Ramos (cell line): ENCODE measurements at regions not wholly inside any gene's neighbourhood (a gene's known extent, or its start where the extent isn't known, plus 50 kb on each side); places are given as distances from the start of the nearest gene placed in this dataset.
"Not testable (repeated sequence)": the region's sequence is repeated elsewhere in the genome, so short reads cannot be mapped to it uniquely, and the experiment has no call there.

ENCODE experiments used
- in situ Hi-C: fragments of 300-500 bp; cut with MboI; formaldehyde crosslinking; loops from one replicate; pipeline ENCODE4 v1.14.3; 2022; ENCODE audit warnings: low sequenced_read_pairs; ENCODE audit not compliant: unreplicated experiment

- in situ Hi-C loops: no loop called here
Measured at GRCh38 chr16:72469932-72470331, 298.0 kb upstream of the PMFBP1 start.

GRCh38 chr16:72468582-72468981 is 296.6 kb upstream of the PMFBP1 start:
- in situ Hi-C loops: no loop called here

DNA sequence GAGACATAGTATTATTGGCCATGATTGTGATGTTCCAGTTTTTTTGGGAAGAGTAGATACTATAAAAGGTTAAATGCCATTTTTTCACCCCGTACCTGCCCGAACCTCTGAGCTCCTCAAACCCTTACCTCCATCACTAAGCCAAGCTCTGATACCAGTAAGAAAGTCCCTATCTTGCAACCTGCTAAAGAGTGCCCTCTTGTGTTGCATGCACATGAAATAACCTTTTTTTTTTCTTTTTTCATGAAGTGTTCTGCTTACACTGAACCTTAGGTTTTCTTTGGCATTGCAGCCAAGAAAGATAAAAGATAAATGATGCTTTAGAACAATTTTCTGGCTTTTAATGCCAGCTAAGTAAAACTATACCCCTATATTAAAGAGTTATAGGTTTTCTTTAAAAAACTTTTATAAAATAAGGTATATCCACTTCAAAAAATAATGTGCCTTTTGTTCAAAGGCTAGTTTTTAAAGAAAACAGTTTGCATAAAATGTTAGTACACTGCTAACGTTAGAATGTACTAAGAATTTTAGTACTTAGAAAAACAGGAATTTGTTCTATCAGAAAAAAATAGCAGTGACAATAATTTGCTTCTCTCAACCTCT is 295.3 kb upstream of the PMFBP1 start:
- in situ Hi-C loops: no loop called here

DNA sequence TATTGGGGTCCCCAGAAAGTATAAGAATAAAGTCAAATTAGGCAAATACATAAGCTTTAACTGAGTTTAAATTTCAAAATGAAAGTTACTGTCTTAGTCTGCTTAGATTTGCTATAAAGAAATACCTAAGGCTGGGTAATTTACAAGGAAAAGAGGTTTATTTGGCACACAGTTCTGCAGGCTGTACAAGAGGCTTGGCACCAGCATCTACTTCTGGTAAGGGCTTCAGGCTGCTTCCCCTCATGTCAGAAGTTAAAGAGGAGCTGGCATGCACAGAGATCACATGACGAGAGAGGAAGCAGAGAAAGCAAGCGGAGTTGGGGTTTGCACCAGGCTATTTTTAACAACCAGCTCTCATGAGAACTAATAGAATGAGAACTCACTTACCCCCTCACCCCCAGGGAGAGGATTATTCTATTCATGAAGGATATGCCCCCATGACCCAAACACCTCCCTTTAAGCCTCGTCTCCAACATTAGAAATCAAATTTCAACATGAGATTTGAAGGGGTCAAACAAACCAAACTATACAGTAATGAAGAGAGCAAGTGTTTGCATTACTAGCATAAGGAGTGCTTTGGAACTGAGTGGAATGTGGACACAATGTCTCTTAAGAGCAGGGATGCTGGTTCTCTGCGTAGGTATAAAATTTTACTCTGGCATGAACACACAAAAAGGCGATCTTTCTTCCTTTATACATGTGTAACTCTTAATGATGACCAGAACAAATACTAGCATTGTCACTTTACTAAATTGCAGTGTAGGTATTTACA is 292.8 kb upstream of the PMFBP1 start:
- in situ Hi-C loops: no loop called here

DNA sequence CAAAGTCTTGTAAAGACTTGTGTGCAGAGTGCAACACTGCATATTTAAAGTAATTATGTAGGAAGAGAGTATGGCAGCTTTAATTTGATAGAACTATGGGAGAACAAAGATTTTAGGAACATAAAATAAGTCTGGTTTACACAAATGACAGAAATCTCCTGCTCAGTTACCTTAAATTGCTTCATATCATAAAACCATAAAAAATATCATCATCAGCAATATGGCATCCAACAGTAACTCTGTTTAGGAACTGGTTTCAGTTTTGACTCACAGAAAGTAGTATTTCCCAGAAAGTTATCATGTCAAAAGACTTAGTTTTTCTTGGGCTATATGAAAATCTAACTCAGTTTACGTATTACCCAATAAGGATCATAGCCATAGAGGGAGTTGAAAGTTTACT is 292.1 kb upstream of the PMFBP1 start:
- in situ Hi-C loops: no loop called here

GRCh38 chr16:72458035-72458434 is 286.1 kb upstream of the PMFBP1 start:
- in situ Hi-C loops: no loop called here

- in situ Hi-C loops: no loop called here
Measured at GRCh38 chr16:72457243-72457940, 285.4 kb upstream of the PMFBP1 start.

GRCh38 chr16:72455743-72456659 is 284.0 kb upstream of the PMFBP1 start:
- in situ Hi-C loops: no loop called here

DNA sequence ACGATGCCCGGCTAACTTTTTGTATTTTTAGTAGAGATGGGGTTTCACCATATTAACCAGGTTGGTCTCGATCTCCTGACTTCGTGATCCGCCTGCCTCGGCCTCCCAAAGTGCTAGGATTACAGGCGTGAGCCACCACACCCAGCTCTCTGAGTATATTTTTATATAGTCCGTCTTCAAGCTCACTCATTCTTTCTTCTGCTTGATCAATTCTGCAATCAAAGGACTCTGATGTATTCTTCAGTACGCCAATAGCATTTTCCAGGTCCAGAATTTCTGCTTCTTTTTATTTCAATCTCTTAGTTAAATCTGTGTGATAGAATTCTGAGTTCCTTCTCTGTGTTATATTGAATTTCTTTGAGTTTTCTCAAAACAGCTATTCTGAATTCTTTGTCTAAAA is 281.9 kb upstream of the PMFBP1 start:
- in situ Hi-C loops: not testable (repeated sequence)

DNA sequence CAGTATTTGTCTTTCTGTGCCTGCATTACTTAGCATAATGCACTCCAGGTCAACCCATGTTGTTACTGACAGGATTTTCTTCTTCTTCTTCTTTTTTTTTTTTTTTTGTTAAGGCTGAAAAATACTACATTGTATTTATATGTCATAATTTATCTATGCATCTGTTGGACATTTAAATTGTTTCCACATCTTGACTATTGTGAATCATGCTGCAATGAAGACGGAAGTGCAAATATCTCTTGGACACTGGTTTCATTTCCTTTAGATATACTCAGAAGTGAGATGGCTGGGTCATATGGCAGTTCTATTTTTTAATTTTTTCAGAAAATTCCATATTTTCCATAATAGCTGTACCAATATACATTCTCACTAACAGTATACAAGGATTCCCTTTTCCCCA is 272.7 kb upstream of the PMFBP1 start:
- in situ Hi-C loops: no loop called here

DNA sequence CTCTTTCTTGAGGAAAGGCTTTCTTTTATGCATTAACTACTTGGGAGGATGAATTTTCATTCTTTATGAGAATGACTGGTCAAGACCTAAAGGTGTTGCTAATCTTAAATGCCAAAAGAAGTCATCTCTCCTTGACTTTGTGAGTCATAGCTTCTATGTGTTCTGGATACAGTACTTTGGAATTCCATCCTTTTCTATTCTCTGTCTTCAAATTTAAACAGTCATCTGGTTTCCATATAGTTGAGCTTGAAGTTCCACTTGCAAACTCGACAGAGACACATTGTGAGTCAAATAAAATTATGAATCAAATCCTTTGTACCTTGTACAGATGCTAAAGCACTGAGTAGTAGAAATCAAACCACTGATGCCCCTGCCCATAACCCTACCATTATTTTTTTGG is 271.9 kb upstream of the PMFBP1 start:
- in situ Hi-C loops: no loop called here

DNA sequence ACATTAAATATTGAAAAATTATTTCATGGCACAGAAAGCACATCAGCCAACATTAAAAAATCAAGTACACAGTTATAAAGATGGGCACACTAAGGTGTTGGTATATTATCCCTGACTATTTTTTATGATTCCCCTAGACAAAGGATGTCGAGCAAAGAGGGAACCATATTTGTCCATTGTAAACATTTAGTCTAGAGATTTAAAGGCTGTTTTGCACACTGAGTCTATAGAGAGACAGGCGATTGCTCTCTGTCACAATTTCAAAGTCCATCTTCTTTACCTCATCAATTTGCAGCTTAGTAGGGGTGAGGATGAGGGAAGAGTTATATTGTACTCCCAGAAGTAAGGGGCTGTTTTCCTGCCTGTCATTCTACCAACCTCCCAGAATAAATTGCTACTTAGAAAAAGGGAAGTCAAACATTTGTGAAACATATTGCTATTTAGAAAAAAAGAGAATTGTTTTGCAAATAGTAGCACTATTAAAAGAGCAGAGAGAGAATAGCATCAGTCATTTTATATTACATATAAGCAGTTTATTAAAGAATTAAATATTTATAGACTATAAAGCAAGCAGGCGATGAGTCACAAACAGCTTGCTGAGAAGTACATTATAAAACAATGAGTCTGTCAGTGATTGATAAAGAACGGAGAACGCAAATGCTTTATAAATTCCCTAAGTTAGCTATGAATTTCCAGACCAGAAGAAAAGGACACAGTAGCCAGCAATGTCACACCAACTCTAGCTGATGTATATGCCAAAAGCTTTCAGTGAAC is 270.6 kb upstream of the PMFBP1 start:
- in situ Hi-C loops: no loop called here

GRCh38 chr16:72437891-72438290 is 265.9 kb upstream of the PMFBP1 start:
- in situ Hi-C loops: no loop called here

- in situ Hi-C loops: no loop called here
Measured at GRCh38 chr16:72434159-72434558, 262.2 kb upstream of the PMFBP1 start.

- in situ Hi-C loops: no loop called here
Measured at GRCh38 chr16:72430121-72430520, 258.2 kb upstream of the PMFBP1 start.

DNA sequence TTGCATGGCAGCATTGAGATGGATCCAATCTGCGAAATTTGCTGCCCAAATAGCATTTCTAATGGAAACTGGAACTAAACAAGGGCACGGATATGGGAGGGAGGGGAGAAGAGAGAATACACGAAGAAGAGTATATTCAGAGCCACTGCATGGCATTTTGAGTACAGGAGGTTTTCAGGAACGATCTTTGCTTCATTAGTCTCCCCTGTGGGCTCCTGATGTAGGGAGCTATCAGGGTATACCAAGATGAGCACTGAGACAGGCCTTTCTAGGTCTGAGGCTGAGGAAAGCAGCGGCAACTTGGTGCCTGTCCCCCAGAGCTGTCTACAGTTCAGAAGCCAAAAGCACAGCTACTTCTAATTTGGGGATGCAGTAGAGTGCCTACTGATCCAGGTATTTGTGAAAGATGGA is 257.7 kb upstream of the PMFBP1 start:
- in situ Hi-C loops: no loop called here

DNA sequence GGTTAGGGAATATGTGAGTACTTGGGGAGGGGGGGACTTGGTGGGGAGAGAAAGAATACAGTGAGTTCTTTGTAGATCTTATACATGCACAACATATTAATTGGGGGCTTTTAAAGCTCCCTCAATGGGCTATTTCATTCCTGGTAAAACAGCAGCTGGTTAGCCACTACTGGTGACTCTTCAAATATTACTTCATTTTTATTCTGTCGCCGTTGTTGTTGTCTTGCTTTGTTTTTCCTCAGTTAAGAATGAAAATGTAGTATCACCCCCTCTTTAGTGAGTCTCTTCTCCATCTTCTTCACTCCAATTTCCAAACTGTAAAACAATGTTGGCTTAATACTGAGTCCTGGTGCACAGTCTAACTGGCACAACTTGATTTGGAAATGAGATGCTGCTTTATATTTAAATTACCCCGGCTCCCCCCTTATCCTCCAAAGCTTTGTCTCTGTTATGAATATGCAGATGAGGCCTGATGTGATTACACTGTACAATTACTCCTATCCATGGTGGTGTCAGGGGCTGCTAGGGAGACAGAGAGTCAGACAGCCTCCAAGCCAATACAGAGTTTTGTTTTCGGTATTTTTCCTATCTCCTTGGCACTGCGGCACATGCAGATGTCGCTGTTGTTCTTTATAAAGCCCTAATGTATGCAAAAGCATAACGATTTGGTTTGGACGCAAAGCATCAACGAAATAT is 256.9 kb upstream of the PMFBP1 start:
- in situ Hi-C loops: no loop called here

GRCh38 chr16:72427783-72428331 is 255.9 kb upstream of the PMFBP1 start:
- in situ Hi-C loops: no loop called here
